KOPT-K1 (cell line): ENCODE measurements at regions not wholly inside any gene's neighbourhood (a gene's known extent, or its start where the extent isn't known, plus 50 kb on each side); places are given as distances from the start of the nearest gene placed in this dataset.

Experiments used
- H3K27ac ChIP-seq: fragments of 200-600 bp; sonication (generic); 2 replicates; pipeline ENCODE4 v1.5.1; 2016; ENCODE audit warnings: antibody characterized with exemption, mild to moderate bottlenecking, low read depth, low read length; ENCODE audit not compliant: poor library complexity, severe bottlenecking
- H3K36me3 ChIP-seq: fragments of 200-600 bp; sonication (generic); 2 replicates; pipeline ENCODE4 v1.5.1; 2017; ENCODE audit warnings: antibody characterized with exemption, mild to moderate bottlenecking, low read length, moderate library complexity; ENCODE audit not compliant: insufficient read depth
- H3K9me3 ChIP-seq: fragments of 200-600 bp; sonication (generic); 2 replicates; pipeline ENCODE4 v1.5.1; 2017; ENCODE audit warnings: antibody characterized with exemption, low read length, mild to moderate bottlenecking; ENCODE audit not compliant: insufficient read depth, poor library complexity, severe bottlenecking

- H3K9me3 ChIP-seq: peaks cover 6% of the 10 kb centered on the region
- no peak overlapping the region for H3K27ac ChIP-seq
These were observed 283.7 kb downstream of the GPAT3 start for GRCh38 chr4:83819582-83819981.

GRCh38 chr4:83810428-83810827 lies 274.5 kb downstream of the GPAT3 start:
- Histone ChIP-seq H3K36me3 (no peaks in the 10 kb centered on the region), H3K9me3 (no peaks in the 10 kb centered on the region), H3K27ac (no peak overlapping the region)

More at GRCh38 chr4:83819582-83819981, 283.7 kb downstream of the GPAT3 start:
- no peaks in the 10 kb centered on the region for H3K36me3 ChIP-seq

- H3K27ac ChIP-seq: no peak overlapping the region
- H3K9me3 ChIP-seq: no peaks in the 10 kb centered on the region
- no peaks in the 10 kb centered on the region for H3K36me3 ChIP-seq
These were observed 273.7 kb downstream of the GPAT3 start for GRCh38 chr4:83809581-83809980.

GRCh38 chr4:83793481-83793880 lies 257.6 kb downstream of the GPAT3 start:
- H3K27ac ChIP-seq: no peak overlapping the region

GRCh38 chr4:83785891-83786290 lies 250.0 kb downstream of the GPAT3 start:
- no peaks in the 10 kb centered on the region for H3K36me3 ChIP-seq
- no peak overlapping the region for H3K27ac ChIP-seq
- no peaks in the 10 kb centered on the region for H3K9me3 ChIP-seq

More at GRCh38 chr4:83793481-83793880, 257.6 kb downstream of the GPAT3 start:
- H3K36me3 ChIP-seq: no peaks in the 10 kb centered on the region
- no peaks in the 10 kb centered on the region for H3K9me3 ChIP-seq

GRCh38 chr4:83783215-83783614 lies 247.3 kb downstream of the GPAT3 start:
- Histone ChIP-seq H3K27ac (no peak overlapping the region), H3K9me3 (no peaks in the 10 kb centered on the region), H3K36me3 (no peaks in the 10 kb centered on the region)

- no peak overlapping the region for H3K27ac ChIP-seq
- no peaks in the 10 kb centered on the region for H3K36me3 ChIP-seq
- no peaks in the 10 kb centered on the region for H3K9me3 ChIP-seq
These were observed 246.7 kb downstream of the GPAT3 start for GRCh38 chr4:83782591-83782990.

GRCh38 chr4:83781434-83781833 lies 245.5 kb downstream of the GPAT3 start:
- no peak overlapping the region for H3K27ac ChIP-seq
- no peaks in the 10 kb centered on the region for H3K36me3 ChIP-seq
- H3K9me3 ChIP-seq: no peaks in the 10 kb centered on the region

GRCh38 chr4:83780053-83780733 lies 244.3 kb downstream of the GPAT3 start:
- Histone ChIP-seq H3K27ac (no peak overlapping the region), H3K9me3 (no peaks in the 10 kb centered on the region), H3K36me3 (no peaks in the 10 kb centered on the region)

GRCh38 chr4:83779103-83780052 lies 243.5 kb downstream of the GPAT3 start:
- H3K36me3 ChIP-seq: no peaks in the 10 kb centered on the region
- no peaks in the 10 kb centered on the region for H3K9me3 ChIP-seq
- no peak overlapping the region for H3K27ac ChIP-seq

- Histone ChIP-seq H3K36me3 (no peaks in the 10 kb centered on the region), H3K9me3 (no peaks in the 10 kb centered on the region), H3K27ac (no peak overlapping the region)
These were observed 236.8 kb downstream of the GPAT3 start for GRCh38 chr4:83772685-83773084.

- Histone ChIP-seq H3K9me3 (no peaks in the 10 kb centered on the region), H3K27ac (no peak overlapping the region), H3K36me3 (no peaks in the 10 kb centered on the region)
These were observed 235.3 kb downstream of the GPAT3 start for GRCh38 chr4:83771113-83771705.

- Histone ChIP-seq H3K27ac (no peak overlapping the region), H3K9me3 (no peaks in the 10 kb centered on the region), H3K36me3 (no peaks in the 10 kb centered on the region)
These were observed 232.2 kb downstream of the GPAT3 start for GRCh38 chr4:83768146-83768545.

GRCh38 chr4:83767067-83767466 lies 231.2 kb downstream of the GPAT3 start:
- H3K27ac ChIP-seq: no peak overlapping the region
- no peaks in the 10 kb centered on the region for H3K36me3 ChIP-seq
- no peaks in the 10 kb centered on the region for H3K9me3 ChIP-seq

GRCh38 chr4:83759611-83760010 lies 223.7 kb downstream of the GPAT3 start:
- Histone ChIP-seq H3K9me3 (no peaks in the 10 kb centered on the region), H3K27ac (no peak overlapping the region), H3K36me3 (no peaks in the 10 kb centered on the region)
